ENCODE measurements at regions not wholly inside any gene's neighbourhood (a gene's known extent, or its start where the extent isn't known, plus 50 kb on each side); places are given as distances from the start of the nearest gene placed in this dataset.

- H3K4me1 Mint-ChIP-seq, result no peaks in the 10 kb centered on the region
- no peaks in the 10 kb centered on the region for H3K36me3 Mint-ChIP-seq (ENCODE audit: low read depth)
- no peak for DNase-seq
- POLR2A ChIA-PET, result no interaction called here
- H3K27me3 Mint-ChIP-seq, result peaks cover 4% of the 10 kb centered on the region
- no peak overlapping the region for H3K27ac Mint-ChIP-seq
- no peak overlapping the region for H3K4me3 Mint-ChIP-seq
- no peaks in the 10 kb centered on the region for H3K9me3 Mint-ChIP-seq
- CTCF ChIA-PET, result interaction anchor here (2.0 kb wide), 1 partner anchor 8 kb away, joined by 6 read pairs; no protein-coding TSS in a partner anchor
These were observed 129.4 kb upstream of the RAB12 start for GRCh38 chr18:8479789-8480188.

GRCh38 chr18:8480506-8481328 lies 128.5 kb upstream of the RAB12 start:
- Mint-ChIP-seq H3K27ac (no peak overlapping the region), H3K36me3 (ENCODE audit: low read depth) (no peaks in the 10 kb centered on the region), H3K9me3 (no peaks in the 10 kb centered on the region), H3K27me3 (peaks cover 4% of the 10 kb centered on the region), H3K4me1 (no peaks in the 10 kb centered on the region), H3K4me3 (no peak overlapping the region)
- DNase-seq, result no peak
- ChIA-PET CTCF (interaction anchor here (1.0 to 1.1 kb wide), 2 partner anchors 84 to 506 kb away, joined by 3 to 4 read pairs; no protein-coding TSS in a partner anchor), POLR2A (no interaction called here)

DNA sequence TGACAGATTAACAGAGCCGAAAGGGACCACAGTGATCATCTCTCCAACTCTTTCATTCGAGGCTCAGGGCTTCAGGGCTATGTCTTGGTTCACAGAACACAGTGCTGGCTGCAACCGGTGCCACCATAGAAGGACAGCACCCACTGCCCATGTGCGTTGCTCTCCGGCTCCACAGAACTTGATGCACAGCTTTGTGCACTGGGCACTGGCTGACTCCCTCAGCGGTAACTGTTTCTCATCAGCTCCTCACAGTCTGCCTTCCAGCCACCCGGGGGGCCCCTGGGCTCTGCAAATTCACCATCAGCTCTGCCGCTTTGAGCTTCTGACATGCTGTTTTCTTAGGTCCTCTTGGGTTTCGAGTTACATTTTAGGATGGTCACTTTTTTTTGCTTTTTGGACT lies 124.3 kb upstream of the RAB12 start:
- H3K27ac Mint-ChIP-seq, result no peak overlapping the region
- no peaks in the 10 kb centered on the region for H3K36me3 Mint-ChIP-seq (ENCODE audit: low read depth)
- H3K4me1 Mint-ChIP-seq, result no peaks in the 10 kb centered on the region
- POLR2A ChIA-PET, result no interaction called here
- peaks cover 4% of the 10 kb centered on the region for H3K27me3 Mint-ChIP-seq
- DNase-seq, result no peak
- no peaks in the 10 kb centered on the region for H3K9me3 Mint-ChIP-seq
- no peak overlapping the region for H3K4me3 Mint-ChIP-seq
- CTCF ChIA-PET, result no interaction called here

- POLR2A ChIA-PET, result no interaction called here
- H3K27me3 Mint-ChIP-seq, result peaks cover 2% of the 10 kb centered on the region
- H3K27ac Mint-ChIP-seq, result no peak overlapping the region
- H3K9me3 Mint-ChIP-seq, result no peaks in the 10 kb centered on the region
- no peak overlapping the region for H3K4me3 Mint-ChIP-seq
- no peaks in the 10 kb centered on the region for H3K4me1 Mint-ChIP-seq
- CTCF ChIA-PET, result interaction anchor here (1.1 kb wide), 1 partner anchor 498 kb away, joined by 3 read pairs; no protein-coding TSS in a partner anchor
- DNase-seq, result no peak
- no peaks in the 10 kb centered on the region for H3K36me3 Mint-ChIP-seq (ENCODE audit: low read depth)
These were observed 119.5 kb upstream of the RAB12 start for GRCh38 chr18:8489761-8490160.

DNA sequence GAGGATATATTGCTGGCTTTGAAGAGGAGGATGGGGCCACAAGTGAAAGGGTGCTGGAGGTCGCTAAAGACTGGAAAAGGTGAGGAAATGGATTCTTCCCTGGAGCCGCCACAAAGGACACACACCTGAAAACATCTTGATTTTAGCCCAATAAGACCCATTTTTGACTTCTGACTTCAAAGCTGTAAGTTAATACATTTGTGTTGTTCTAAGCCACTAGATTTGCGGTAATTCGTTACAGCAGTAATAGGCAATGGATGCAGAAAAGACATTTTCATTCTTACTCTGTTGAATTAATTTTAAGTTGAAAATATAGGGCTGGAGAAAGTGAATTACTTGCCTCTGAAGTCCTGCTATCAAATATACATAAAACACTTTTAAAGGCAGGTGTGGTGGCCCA lies 117.7 kb upstream of the RAB12 start:
- H3K4me3 Mint-ChIP-seq, result no peak overlapping the region
- H3K4me1 Mint-ChIP-seq, result no peaks in the 10 kb centered on the region
- no peaks in the 10 kb centered on the region for H3K36me3 Mint-ChIP-seq (ENCODE audit: low read depth)
- H3K9me3 Mint-ChIP-seq, result no peaks in the 10 kb centered on the region
- peaks cover 2% of the 10 kb centered on the region for H3K27me3 Mint-ChIP-seq
- ChIA-PET CTCF (no interaction called here), POLR2A (no interaction called here)
- DNase-seq, result no peak
- H3K27ac Mint-ChIP-seq, result no peak overlapping the region

GRCh38 chr18:8493141-8493540 lies 116.1 kb upstream of the RAB12 start:
- CTCF ChIA-PET, result no interaction called here
- Mint-ChIP-seq H3K9me3 (no peaks in the 10 kb centered on the region), H3K4me1 (no peaks in the 10 kb centered on the region), H3K27me3 (peaks cover 2% of the 10 kb centered on the region), H3K4me3 (no peak overlapping the region), H3K36me3 (ENCODE audit: low read depth) (no peaks in the 10 kb centered on the region), H3K27ac (no peak overlapping the region)
- no peak for DNase-seq
- POLR2A ChIA-PET, result no interaction called here

GRCh38 chr18:8496186-8496585 lies 113.1 kb upstream of the RAB12 start:
- Mint-ChIP-seq H3K27me3 (no peaks in the 10 kb centered on the region), H3K36me3 (ENCODE audit: low read depth) (no peaks in the 10 kb centered on the region), H3K9me3 (no peaks in the 10 kb centered on the region), H3K27ac (no peak overlapping the region), H3K4me1 (no peaks in the 10 kb centered on the region), H3K4me3 (no peak overlapping the region)
- CTCF ChIA-PET, result no interaction called here
- POLR2A ChIA-PET, result no interaction called here
- no peak for DNase-seq

DNA sequence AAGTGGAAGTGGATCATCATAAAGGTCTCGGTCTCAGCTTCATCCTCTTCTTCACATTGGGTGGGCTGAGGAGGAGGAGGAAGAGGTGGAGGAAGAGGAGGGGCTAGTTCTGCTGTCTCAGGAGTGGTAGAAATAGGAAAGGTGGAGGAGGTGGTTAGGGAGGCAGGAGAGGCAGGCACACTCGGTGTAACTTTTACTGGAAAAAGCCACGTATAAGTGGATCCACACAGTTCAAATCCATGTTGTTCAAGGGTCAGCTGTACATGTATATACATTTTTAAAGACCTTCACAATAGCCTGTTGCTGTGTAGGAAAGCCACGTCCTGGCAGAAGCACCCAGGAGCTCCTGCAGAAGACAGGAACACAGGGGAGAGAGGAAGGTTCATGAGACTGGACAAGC lies 110.3 kb upstream of the RAB12 start:
- Mint-ChIP-seq H3K4me3 (no peak overlapping the region), H3K27me3 (no peaks in the 10 kb centered on the region), H3K27ac (no peak overlapping the region), H3K9me3 (no peaks in the 10 kb centered on the region), H3K36me3 (ENCODE audit: low read depth) (no peaks in the 10 kb centered on the region), H3K4me1 (no peaks in the 10 kb centered on the region)
- DNase-seq, result no peak
- CTCF ChIA-PET, result no interaction called here
- POLR2A ChIA-PET, result no interaction called here

- H3K36me3 Mint-ChIP-seq (ENCODE audit: low read depth), result no peaks in the 10 kb centered on the region
- no peaks in the 10 kb centered on the region for H3K9me3 Mint-ChIP-seq
- ChIA-PET CTCF (no interaction called here), POLR2A (no interaction called here)
- H3K27me3 Mint-ChIP-seq, result no peaks in the 10 kb centered on the region
- H3K4me3 Mint-ChIP-seq, result no peak overlapping the region
- H3K4me1 Mint-ChIP-seq, result no peaks in the 10 kb centered on the region
- no peak overlapping the region for H3K27ac Mint-ChIP-seq
- no peak for DNase-seq
These were observed 109.2 kb upstream of the RAB12 start for GRCh38 chr18:8499810-8500675.

DNA sequence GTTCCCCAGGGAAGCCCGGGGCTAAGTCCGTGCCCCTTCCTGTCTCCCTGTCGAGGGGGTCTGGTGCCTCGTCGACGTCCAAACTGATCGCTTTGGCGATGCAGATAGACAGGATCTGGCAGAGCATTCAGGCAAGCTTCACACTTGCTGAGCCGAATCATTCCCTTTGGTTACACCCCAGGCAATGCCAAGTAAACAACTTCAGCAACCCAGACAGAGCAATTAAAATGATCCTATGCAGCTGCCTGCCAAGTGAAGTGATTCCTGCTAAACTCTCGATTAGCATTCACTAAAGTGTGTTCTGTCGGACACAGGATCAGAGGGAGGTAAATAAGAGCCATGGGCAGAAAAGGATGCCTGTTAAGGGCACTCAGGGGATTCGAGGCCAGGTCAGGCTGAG lies 108.2 kb upstream of the RAB12 start:
- no peak overlapping the region for H3K4me3 Mint-ChIP-seq
- ChIA-PET CTCF (no interaction called here), POLR2A (no interaction called here)
- H3K27me3 Mint-ChIP-seq, result no peaks in the 10 kb centered on the region
- H3K36me3 Mint-ChIP-seq (ENCODE audit: low read depth), result no peaks in the 10 kb centered on the region
- H3K9me3 Mint-ChIP-seq, result no peaks in the 10 kb centered on the region
- H3K27ac Mint-ChIP-seq, result no peak overlapping the region
- DNase-seq, result no peak
- no peaks in the 10 kb centered on the region for H3K4me1 Mint-ChIP-seq

GRCh38 chr18:8503248-8503647 lies 106.0 kb upstream of the RAB12 start:
- no peaks in the 10 kb centered on the region for H3K36me3 Mint-ChIP-seq (ENCODE audit: low read depth)
- DNase-seq, result no peak
- H3K27ac Mint-ChIP-seq, result no peak overlapping the region
- CTCF ChIA-PET, result no interaction called here
- H3K27me3 Mint-ChIP-seq, result no peaks in the 10 kb centered on the region
- no peak overlapping the region for H3K4me3 Mint-ChIP-seq
- H3K9me3 Mint-ChIP-seq, result no peaks in the 10 kb centered on the region
- no peaks in the 10 kb centered on the region for H3K4me1 Mint-ChIP-seq
- POLR2A ChIA-PET, result no interaction called here

DNA sequence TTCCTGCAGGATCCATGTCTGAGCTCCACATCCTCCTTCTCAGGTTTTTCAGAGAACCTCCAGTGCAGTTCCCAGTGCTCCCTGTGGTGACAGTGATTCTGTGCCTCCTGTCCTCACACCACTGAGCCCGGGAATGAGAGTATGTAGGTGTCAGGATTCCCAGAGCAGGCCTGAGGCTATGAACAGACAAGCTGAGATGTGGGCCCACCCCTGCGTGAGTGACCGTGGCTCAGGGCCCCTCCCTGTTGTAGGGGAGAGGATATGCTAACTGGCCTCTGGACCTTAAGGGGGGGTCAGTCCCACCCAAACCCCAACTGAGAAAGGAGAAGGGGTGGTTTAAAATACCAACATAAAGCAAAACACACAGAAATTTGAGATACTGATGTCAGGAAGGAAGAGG lies 104.8 kb upstream of the RAB12 start:
- no peak overlapping the region for H3K27ac Mint-ChIP-seq
- H3K4me3 Mint-ChIP-seq, result no peak overlapping the region
- POLR2A ChIA-PET, result no interaction called here
- no peaks in the 10 kb centered on the region for H3K9me3 Mint-ChIP-seq
- H3K27me3 Mint-ChIP-seq, result no peaks in the 10 kb centered on the region
- H3K36me3 Mint-ChIP-seq (ENCODE audit: low read depth), result no peaks in the 10 kb centered on the region
- CTCF ChIA-PET, result interaction anchor here (1.1 kb wide), 1 partner anchor 26 kb away, joined by 3 read pairs; no protein-coding TSS in a partner anchor
- no peak for DNase-seq
- no peaks in the 10 kb centered on the region for H3K4me1 Mint-ChIP-seq

DNA sequence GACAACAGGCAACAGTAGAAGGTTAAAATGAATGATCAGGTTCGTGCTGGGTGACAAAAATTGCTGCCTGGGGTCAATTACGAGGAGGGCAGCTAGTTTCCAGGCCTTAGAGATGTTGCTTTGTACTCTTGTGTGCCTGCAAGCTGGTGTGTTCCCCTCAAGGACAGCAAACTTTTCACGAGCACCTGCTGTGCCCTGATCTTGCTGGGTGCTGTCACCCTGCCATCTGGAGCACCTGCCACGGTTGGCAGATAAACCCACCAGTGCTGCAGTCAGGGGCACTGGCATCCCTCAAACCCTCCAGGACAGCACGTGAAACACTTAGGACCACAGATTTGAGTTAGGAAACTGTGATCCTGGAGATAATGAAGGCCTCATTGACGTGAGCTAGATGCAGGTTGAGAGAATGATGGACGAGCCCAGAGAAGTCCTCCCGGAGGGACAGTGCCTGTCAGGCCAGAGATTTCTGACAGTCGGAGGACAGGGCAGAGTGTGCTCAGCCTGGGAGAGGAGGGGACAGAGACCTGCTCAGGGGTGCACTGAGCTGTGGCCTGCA lies 104.3 kb upstream of the RAB12 start:
- POLR2A ChIA-PET, result no interaction called here
- Mint-ChIP-seq H3K4me3 (no peak overlapping the region), H3K36me3 (ENCODE audit: low read depth) (no peaks in the 10 kb centered on the region), H3K9me3 (no peaks in the 10 kb centered on the region), H3K4me1 (no peaks in the 10 kb centered on the region), H3K27me3 (no peaks in the 10 kb centered on the region), H3K27ac (no peak overlapping the region)
- DNase-seq, result no peak
- CTCF ChIA-PET, result no interaction called here

Data from activated CD4-positive, alpha-beta memory T cell treated with anti-CD3 and anti-CD28 coated beads, Interleukin-2, amount 10 ng/mL, durations not matched to agents 7 days and 5 days (primary cell).